ENCODE measurements at regions not wholly inside any gene's neighbourhood (a gene's known extent, or its start where the extent isn't known, plus 50 kb on each side); places are given as distances from the start of the nearest gene placed in this dataset.

- no peaks in the 10 kb centered on the region for H3K9me3 ChIP-seq
- no peaks in the 10 kb centered on the region for H3K36me3 ChIP-seq
- no peak for DNase-seq
- TF ChIP-seq CTCF (IDR thresholded peaks at IDR 0.05): no peak
- no peak overlapping the region for H3K27ac ChIP-seq
- peaks cover 0 to 6% (median 0%) of the 10 kb centered on the region in 4 donors for H3K4me1 ChIP-seq
- peaks cover 0 to 22% of the 10 kb centered on the region in 2 donors for H3K27me3 ChIP-seq
- intact Hi-C loops (cut with DNase I; ENCODE audit: low total_unique reads): no loop called here
- no peak overlapping the region for H3K4me3 ChIP-seq
Measured at GRCh38 chr11:115716601-115717529, 212.7 kb upstream of the CADM1 start.

GRCh38 chr11:115716080-115716479 lies 211.9 kb upstream of the CADM1 start:
- Histone ChIP-seq H3K4me1 (peaks cover 0 to 6% (median 0%) of the 10 kb centered on the region in 4 donors), H3K36me3 (no peaks in the 10 kb centered on the region), H3K4me3 (no peak overlapping the region), H3K27me3 (peaks cover 0 to 24% of the 10 kb centered on the region in 2 donors), H3K9me3 (no peaks in the 10 kb centered on the region), H3K27ac (no peak overlapping the region)
- TF ChIP-seq CTCF (IDR thresholded peaks at IDR 0.05): no peak
- intact Hi-C loops (cut with DNase I; ENCODE audit: low total_unique reads): no loop called here
- DNase-seq: no peak

- Histone ChIP-seq H3K36me3 (no peaks in the 10 kb centered on the region), H3K27me3 (peaks cover 0 to 31% of the 10 kb centered on the region in 2 donors), H3K9me3 (no peaks in the 10 kb centered on the region), H3K4me1 (peaks cover 0 to 6% (median 0%) of the 10 kb centered on the region in 4 donors), H3K4me3 (no peak overlapping the region), H3K27ac (no peak overlapping the region)
- intact Hi-C loops (cut with DNase I; ENCODE audit: low total_unique reads): no loop called here
- TF ChIP-seq CTCF (IDR thresholded peaks at IDR 0.05): no peak
- no peak for DNase-seq
Measured at GRCh38 chr11:115715251-115715770, 211.1 kb upstream of the CADM1 start.

GRCh38 chr11:115712296-115712695 lies 208.1 kb upstream of the CADM1 start:
- no peaks in the 10 kb centered on the region for H3K9me3 ChIP-seq
- no peaks in the 10 kb centered on the region for H3K36me3 ChIP-seq
- TF ChIP-seq CTCF (IDR thresholded peaks at IDR 0.05): no peak
- no peak overlapping the region for H3K27ac ChIP-seq
- intact Hi-C loops (cut with DNase I; ENCODE audit: low total_unique reads): no loop called here
- H3K4me1 ChIP-seq: peaks cover 0 to 6% (median 0%) of the 10 kb centered on the region in 4 donors
- H3K4me3 ChIP-seq: no peak overlapping the region
- H3K27me3 ChIP-seq: peaks cover 0 to 28% of the 10 kb centered on the region in 2 donors
- no peak for DNase-seq

GRCh38 chr11:115710980-115711379 lies 206.8 kb upstream of the CADM1 start:
- Histone ChIP-seq H3K9me3 (no peaks in the 10 kb centered on the region), H3K4me1 (peaks cover 0 to 5% (median 2%) of the 10 kb centered on the region in 4 donors), H3K4me3 (no peak overlapping the region), H3K27me3 (peaks cover 0 to 15% of the 10 kb centered on the region in 2 donors), H3K36me3 (no peaks in the 10 kb centered on the region), H3K27ac (no peak overlapping the region)
- intact Hi-C loops (cut with DNase I; ENCODE audit: low total_unique reads): no loop called here
- TF ChIP-seq CTCF (IDR thresholded peaks at IDR 0.05): no peak
- no peak for DNase-seq
